Activated CD4-positive, alpha-beta T cell treated with anti-CD3 and anti-CD28 coated beads, Interleukin-2, amount 10 ng/mL, durations not matched to agents 24 days and 14 days (primary cell): ENCODE measurements at regions not wholly inside any gene's neighbourhood (a gene's known extent, or its start where the extent isn't known, plus 50 kb on each side); places are given as distances from the start of the nearest gene placed in this dataset.
A peak's percentile ranks its signal among the peaks of the same experiment; 100 is the strongest.

ENCODE experiments used
- DNase-seq: peaks from one replicate; pipeline ENCODE4 v3.0.0; 2022
- H3K27ac Mint-ChIP-seq: one replicate; pipeline ENCODE4 v1.8.0; 2022; ENCODE audit warnings: mild to moderate bottlenecking, mixed read lengths
- H3K27me3 Mint-ChIP-seq: one replicate; pipeline ENCODE4 v1.8.0; 2022; ENCODE audit warnings: mixed read lengths
- H3K36me3 Mint-ChIP-seq: one replicate; pipeline ENCODE4 v1.8.0; 2022; ENCODE audit warnings: low read depth, mild to moderate bottlenecking, mixed read lengths
- H3K4me1 Mint-ChIP-seq: one replicate; pipeline ENCODE4 v1.8.0; 2021; ENCODE audit warnings: mixed read lengths
- H3K4me3 Mint-ChIP-seq: one replicate; pipeline ENCODE4 v1.8.0; 2022; ENCODE audit warnings: mild to moderate bottlenecking, moderate library complexity, mixed read lengths
- H3K9me3 Mint-ChIP-seq: one replicate; pipeline ENCODE4 v1.8.0; 2021; ENCODE audit warnings: mixed read lengths
- intact Hi-C: fragments of 100-400 bp; cut with micrococcal nuclease; formaldehyde crosslinking; loops from one replicate; pipeline ENCODE4 v1.15.1; 2023

- Mint-ChIP-seq H3K27ac (no peak overlapping the region), H3K4me1 (peaks cover 34% of the 10 kb centered on the region), H3K9me3 (peaks cover 16% of the 10 kb centered on the region), H3K36me3 (peaks cover 3% of the 10 kb centered on the region), H3K27me3 (peaks cover 4% of the 10 kb centered on the region), H3K4me3 (no peak overlapping the region)
- DNase-seq: no peak
- intact Hi-C loops: no loop called here
These were observed 93.8 kb upstream of the CXCR4 start for GRCh38 chr2:136211701-136212100.

DNA sequence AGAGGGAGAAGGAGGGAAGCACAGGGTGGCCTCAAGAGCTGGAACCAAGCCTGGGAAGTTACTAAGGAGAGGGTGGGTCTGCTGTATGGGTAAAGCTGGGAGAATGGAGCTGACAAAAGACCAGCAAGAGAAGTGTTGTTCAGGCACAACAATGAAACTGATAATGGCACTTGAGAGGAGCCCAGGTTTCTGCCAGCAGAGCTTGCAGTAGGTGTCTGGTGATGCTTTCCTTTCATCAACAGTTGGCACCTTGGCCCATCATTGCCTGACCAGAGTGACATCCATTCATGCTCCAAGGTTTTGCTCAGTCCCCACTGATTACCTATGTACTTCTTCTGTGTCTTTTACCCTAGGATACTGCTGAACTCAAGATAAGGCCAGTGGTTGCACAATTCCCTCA lies 92.9 kb upstream of the CXCR4 start:
- no peak overlapping the region for H3K4me3 Mint-ChIP-seq
- H3K9me3 Mint-ChIP-seq: peaks cover 16% of the 10 kb centered on the region
- peaks cover 4% of the 10 kb centered on the region for H3K27me3 Mint-ChIP-seq
- DNase-seq: no peak
- H3K27ac Mint-ChIP-seq: no peak overlapping the region
- intact Hi-C loops: no loop called here
- peaks cover 3% of the 10 kb centered on the region for H3K36me3 Mint-ChIP-seq
- peaks cover 37% of the 10 kb centered on the region for H3K4me1 Mint-ChIP-seq

- Mint-ChIP-seq H3K36me3 (peaks cover 3% of the 10 kb centered on the region), H3K27me3 (peaks cover 2% of the 10 kb centered on the region), H3K27ac (no peak overlapping the region), H3K4me3 (no peak overlapping the region), H3K9me3 (peaks cover 16% of the 10 kb centered on the region), H3K4me1 (peaks cover 37% of the 10 kb centered on the region)
- intact Hi-C loops: no loop called here
- DNase-seq: no peak
These were observed 92.5 kb upstream of the CXCR4 start for GRCh38 chr2:136210455-136210805.

DNA sequence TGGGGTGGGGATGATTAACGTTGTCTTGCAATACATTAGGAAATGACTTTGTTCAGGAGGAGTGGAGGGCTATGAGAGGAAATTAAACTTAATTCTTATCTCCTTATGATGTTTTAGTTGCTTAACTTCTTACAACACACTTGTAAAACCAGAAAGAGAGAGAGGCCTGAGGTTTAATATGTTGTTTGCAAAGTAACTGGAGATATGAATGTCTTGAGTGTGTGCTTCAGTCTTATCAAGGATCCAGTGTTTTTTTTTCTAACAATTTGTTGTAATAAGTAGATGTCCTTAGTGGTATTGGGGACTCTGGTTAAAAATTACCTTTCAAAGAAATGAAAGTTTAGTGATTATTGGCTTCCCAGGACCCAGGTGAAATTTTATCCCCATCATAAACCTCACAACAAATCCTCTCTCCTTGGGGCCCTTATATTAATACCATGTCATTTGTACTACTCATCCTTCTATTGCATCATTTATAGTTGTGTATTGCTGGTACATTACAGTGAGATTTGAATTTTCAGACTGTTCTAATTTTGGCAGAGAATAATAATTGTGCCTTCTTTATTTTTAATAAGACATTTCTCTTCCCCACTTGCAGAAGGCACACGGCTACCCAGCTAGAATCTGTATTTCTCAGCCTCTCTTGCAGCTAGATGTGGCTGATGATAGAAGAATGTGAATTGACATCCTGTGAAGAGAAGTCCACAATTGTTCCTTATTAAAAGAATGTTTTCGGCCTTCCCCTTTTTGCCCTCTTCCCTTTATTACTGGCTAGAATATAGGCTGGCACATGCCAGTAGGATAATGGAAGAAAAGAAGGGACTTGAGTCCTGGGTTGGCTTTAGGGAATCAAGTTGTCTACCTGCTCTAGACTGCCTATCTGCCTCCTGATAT lies 91.9 kb upstream of the CXCR4 start:
- peaks cover 2% of the 10 kb centered on the region for H3K27me3 Mint-ChIP-seq
- peaks cover 16% of the 10 kb centered on the region for H3K9me3 Mint-ChIP-seq
- H3K27ac Mint-ChIP-seq: no peak overlapping the region
- DNase-seq: no peak
- H3K36me3 Mint-ChIP-seq: peaks cover 3% of the 10 kb centered on the region
- H3K4me1 Mint-ChIP-seq: peaks cover 37% of the 10 kb centered on the region
- no peak overlapping the region for H3K4me3 Mint-ChIP-seq
- intact Hi-C loops: no loop called here

DNA sequence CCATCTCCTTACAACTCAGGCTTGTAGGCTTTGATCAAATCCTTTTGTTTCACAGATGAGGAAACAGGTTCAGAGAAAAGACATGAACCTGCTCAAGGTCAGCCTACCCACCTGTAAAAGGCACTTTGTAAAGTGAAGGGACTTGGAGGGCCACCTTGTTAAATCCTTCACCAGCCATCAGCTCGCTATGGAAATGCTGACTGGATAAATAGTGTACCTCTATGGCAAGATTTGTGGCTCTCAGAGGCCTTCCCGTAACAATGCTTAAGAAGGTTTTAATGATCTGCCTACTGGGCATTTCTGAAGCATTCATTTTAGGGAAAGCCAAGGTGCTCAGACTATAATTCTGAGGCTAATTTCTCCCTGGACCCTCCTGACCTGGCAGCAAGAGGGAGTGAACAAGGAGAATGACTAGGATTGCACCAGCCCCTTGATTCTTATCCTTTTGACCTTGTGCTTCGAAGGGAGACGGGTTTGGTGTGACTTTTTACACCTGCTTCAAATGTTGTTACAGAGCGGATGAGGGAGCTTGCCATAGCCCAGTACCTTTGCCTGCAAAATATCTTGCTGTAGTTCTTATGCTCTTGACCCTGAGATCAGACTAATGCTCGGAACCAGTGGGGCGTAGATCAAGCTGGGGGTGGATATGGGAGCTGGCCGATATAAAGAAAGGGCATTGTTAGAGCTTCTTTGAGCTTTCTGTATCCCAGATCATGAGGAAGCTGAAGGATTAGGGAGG lies 90.9 kb upstream of the CXCR4 start:
- no peak overlapping the region for H3K27ac Mint-ChIP-seq
- intact Hi-C loops: no loop called here
- peaks cover 36% of the 10 kb centered on the region for H3K4me1 Mint-ChIP-seq
- no peak for DNase-seq
- no peak overlapping the region for H3K4me3 Mint-ChIP-seq
- H3K36me3 Mint-ChIP-seq: peaks cover 3% of the 10 kb centered on the region
- peaks cover 10% of the 10 kb centered on the region for H3K9me3 Mint-ChIP-seq
- H3K27me3 Mint-ChIP-seq: no peaks in the 10 kb centered on the region

DNA sequence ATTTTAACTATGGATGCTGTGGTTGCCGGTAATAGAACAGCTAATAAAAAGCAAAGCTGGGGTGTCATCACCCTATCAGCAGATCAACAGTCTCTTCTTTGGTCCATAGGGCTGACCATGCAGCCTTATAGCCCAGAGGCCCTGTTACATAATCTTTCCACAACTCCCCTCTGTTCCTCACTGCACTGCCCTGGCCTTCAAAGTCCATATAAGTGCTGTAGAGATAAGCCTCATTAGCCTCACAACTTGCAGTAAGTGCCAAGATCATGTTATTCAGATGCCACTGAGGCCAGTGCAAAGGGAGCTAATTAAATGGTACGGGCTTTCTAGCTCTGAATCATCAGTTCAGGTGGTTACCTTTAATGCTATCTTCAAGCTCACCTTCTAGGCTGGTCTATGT lies 89.7 kb upstream of the CXCR4 start:
- peaks cover 3% of the 10 kb centered on the region for H3K27me3 Mint-ChIP-seq
- peaks cover 5% of the 10 kb centered on the region for H3K36me3 Mint-ChIP-seq
- peak overlapping the region; percentile 92 for H3K27ac Mint-ChIP-seq
- intact Hi-C loops: loop anchor here (1.0 to 2.0 kb wide), 8 partner anchors 31 to 223 kb away; partner anchors contain the start of genes CXCR4 and DARS1
- peaks cover 28% of the 10 kb centered on the region for H3K4me1 Mint-ChIP-seq
- DNase-seq: no peak
- no peak overlapping the region for H3K4me3 Mint-ChIP-seq
- H3K9me3 Mint-ChIP-seq: peaks cover 13% of the 10 kb centered on the region

DNA sequence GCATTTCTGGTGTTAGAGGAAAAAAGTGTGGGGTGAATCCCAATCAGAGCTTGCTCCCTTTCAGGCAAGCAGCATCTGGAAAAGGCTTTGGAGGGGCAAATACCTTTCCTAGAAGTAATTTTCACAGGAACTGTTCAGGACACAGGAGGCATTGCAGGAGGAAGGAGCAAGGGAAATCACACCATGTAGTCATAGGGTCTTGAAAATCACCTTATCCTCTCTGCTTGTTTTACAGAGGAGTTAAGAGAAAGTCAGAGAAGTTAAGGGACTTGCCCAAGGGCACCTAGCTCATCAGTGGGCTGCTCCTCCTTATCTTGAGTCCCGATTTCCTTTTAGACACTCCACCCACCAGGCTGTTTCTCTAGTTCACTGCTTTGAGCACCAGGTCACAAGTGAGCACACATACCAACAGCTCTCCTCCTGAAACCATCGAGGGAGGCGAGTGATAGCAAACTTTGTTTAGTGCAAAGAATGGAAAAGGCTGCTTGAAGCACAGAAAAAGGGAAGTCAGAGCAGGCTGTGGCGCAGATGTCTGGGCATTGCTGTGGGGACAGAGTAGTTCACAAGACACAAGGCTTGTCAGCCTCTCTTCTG lies 89.2 kb upstream of the CXCR4 start:
- intact Hi-C loops: loop anchor here (1.0 to 2.0 kb wide), 8 partner anchors 32 to 222 kb away; partner anchors contain the start of genes CXCR4 and DARS1
- Mint-ChIP-seq H3K4me1 (peaks cover 23% of the 10 kb centered on the region), H3K4me3 (peak overlapping the region; percentile 8)

GRCh38 chr2:136206613-136207012 lies 88.7 kb upstream of the CXCR4 start:
- H3K4me3 Mint-ChIP-seq: no peak overlapping the region
- H3K9me3 Mint-ChIP-seq: peaks cover 14% of the 10 kb centered on the region
- H3K27me3 Mint-ChIP-seq: peaks cover 4% of the 10 kb centered on the region
- intact Hi-C loops: loop anchor here (1.0 to 2.0 kb wide), 8 partner anchors 32 to 222 kb away; partner anchors contain the start of genes CXCR4 and DARS1
- H3K27ac Mint-ChIP-seq: peak overlapping the region; percentile 92
- no peak for DNase-seq
- H3K4me1 Mint-ChIP-seq: peaks cover 23% of the 10 kb centered on the region
- peaks cover 5% of the 10 kb centered on the region for H3K36me3 Mint-ChIP-seq

More for the DNA sequence above, 89.2 kb upstream of the CXCR4 start:
- peaks cover 4% of the 10 kb centered on the region for H3K27me3 Mint-ChIP-seq
- H3K9me3 Mint-ChIP-seq: peaks cover 14% of the 10 kb centered on the region
- peak; percentile 60 for DNase-seq
- peaks cover 5% of the 10 kb centered on the region for H3K36me3 Mint-ChIP-seq
- peak overlapping the region; percentile 92 for H3K27ac Mint-ChIP-seq

DNA sequence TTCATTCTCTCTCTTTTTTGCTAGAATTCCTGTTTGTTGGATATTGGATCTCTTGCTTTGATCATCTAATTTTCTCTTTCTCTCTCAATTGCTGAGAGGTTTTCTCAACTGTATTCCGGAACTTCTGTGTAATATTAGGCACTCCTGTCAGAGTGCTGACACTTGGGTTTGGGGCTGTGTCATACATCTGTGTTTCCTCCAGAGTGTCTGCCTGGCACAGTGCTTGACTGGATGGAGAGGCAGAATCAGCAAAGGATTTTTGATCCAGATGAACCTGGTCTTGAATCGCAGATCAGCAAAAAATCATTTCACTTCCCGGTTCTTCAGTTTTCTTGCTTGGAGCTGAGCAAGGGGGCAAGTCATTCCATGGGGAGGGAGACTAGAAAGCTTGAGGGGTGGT lies 87.7 kb upstream of the CXCR4 start:
- no peak overlapping the region for H3K27ac Mint-ChIP-seq
- H3K4me3 Mint-ChIP-seq: no peak overlapping the region
- H3K4me1 Mint-ChIP-seq: peaks cover 21% of the 10 kb centered on the region
- H3K9me3 Mint-ChIP-seq: peaks cover 13% of the 10 kb centered on the region
- intact Hi-C loops: loop anchor here (2.0 kb wide), 7 partner anchors 33 to 221 kb away; partner anchors contain the start of genes CXCR4 and DARS1
- H3K27me3 Mint-ChIP-seq: peaks cover 4% of the 10 kb centered on the region
- no peak for DNase-seq
- peaks cover 5% of the 10 kb centered on the region for H3K36me3 Mint-ChIP-seq

DNA sequence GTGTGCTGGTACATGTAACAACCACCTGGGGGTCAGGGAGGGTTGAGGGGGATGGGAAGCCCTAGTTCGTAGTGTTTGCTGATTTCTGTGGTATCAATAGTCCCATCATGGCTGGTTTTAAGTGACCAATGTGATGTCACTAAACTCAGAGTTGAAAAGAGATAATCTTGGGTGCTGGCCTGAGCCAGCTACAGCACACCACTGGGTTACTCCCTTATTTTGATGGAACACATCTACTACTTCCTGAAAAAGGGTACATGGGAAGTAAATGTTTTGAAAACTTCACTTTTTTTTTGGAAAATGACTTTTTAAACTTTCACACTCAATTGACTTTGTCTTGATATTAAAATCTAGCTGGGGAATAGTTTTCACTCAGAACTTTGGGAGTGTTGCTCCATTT lies 87.0 kb upstream of the CXCR4 start:
- DNase-seq: no peak
- Mint-ChIP-seq H3K4me3 (no peak overlapping the region), H3K27me3 (peaks cover 8% of the 10 kb centered on the region), H3K9me3 (peaks cover 14% of the 10 kb centered on the region), H3K27ac (no peak overlapping the region), H3K4me1 (peaks cover 18% of the 10 kb centered on the region), H3K36me3 (peaks cover 5% of the 10 kb centered on the region)
- intact Hi-C loops: no loop called here

GRCh38 chr2:136195226-136195625 lies 77.3 kb upstream of the CXCR4 start:
- peaks cover 7% of the 10 kb centered on the region for H3K9me3 Mint-ChIP-seq
- H3K27ac Mint-ChIP-seq: no peak overlapping the region
- H3K27me3 Mint-ChIP-seq: peaks cover 9% of the 10 kb centered on the region
- intact Hi-C loops: no loop called here
- H3K4me1 Mint-ChIP-seq: no peaks in the 10 kb centered on the region
- H3K36me3 Mint-ChIP-seq: peaks cover 2% of the 10 kb centered on the region
- no peak overlapping the region for H3K4me3 Mint-ChIP-seq
- DNase-seq: no peak

- Mint-ChIP-seq H3K36me3 (no peaks in the 10 kb centered on the region), H3K27ac (no peak overlapping the region), H3K27me3 (no peaks in the 10 kb centered on the region), H3K9me3 (peaks cover 6% of the 10 kb centered on the region), H3K4me3 (no peak overlapping the region), H3K4me1 (peaks cover 1% of the 10 kb centered on the region)
- no peak for DNase-seq
- intact Hi-C loops: no loop called here
These were observed 73.1 kb upstream of the CXCR4 start for GRCh38 chr2:136191041-136191440.

- no peaks in the 10 kb centered on the region for H3K36me3 Mint-ChIP-seq
- DNase-seq: no peak
- H3K27ac Mint-ChIP-seq: no peak overlapping the region
- peaks cover 2% of the 10 kb centered on the region for H3K4me1 Mint-ChIP-seq
- intact Hi-C loops: no loop called here
- H3K27me3 Mint-ChIP-seq: peaks cover 4% of the 10 kb centered on the region
- H3K4me3 Mint-ChIP-seq: no peak overlapping the region
- peaks cover 6% of the 10 kb centered on the region for H3K9me3 Mint-ChIP-seq
These were observed 71.4 kb upstream of the CXCR4 start for GRCh38 chr2:136189221-136189782.
